ENCODE measurements at regions not wholly inside any gene's neighbourhood (a gene's known extent, or its start where the extent isn't known, plus 50 kb on each side); places are given as distances from the start of the nearest gene placed in this dataset.
A peak's percentile ranks its signal among the peaks of the same experiment; 100 is the strongest.

GRCh38 chr15:31163769-31164572, 62.4 kb upstream of the TRPM1 start:
- no peaks in the 10 kb centered on the region for H3K9me3 Mint-ChIP-seq
- H3K27ac Mint-ChIP-seq = no peak overlapping the region
- peaks cover 4% of the 10 kb centered on the region for H3K27me3 Mint-ChIP-seq
- peaks cover 33% of the 10 kb centered on the region for H3K4me1 Mint-ChIP-seq
- H3K36me3 Mint-ChIP-seq (ENCODE audit: low read depth) = no peaks in the 10 kb centered on the region
- no peak overlapping the region for H3K4me3 Mint-ChIP-seq
- CTCF ChIA-PET = interaction anchor here (0.5 kb wide), 1 partner anchor 304 kb away, joined by 4 read pairs; no protein-coding TSS in a partner anchor
- no peak for DNase-seq
- POLR2A ChIA-PET = interaction anchor here (1.0 kb wide), 1 partner anchor 163 kb away, joined by 4 read pairs; the partner anchor contains the start of gene KLF13

GRCh38 chr15:31164573-31164912, 63.0 kb upstream of the TRPM1 start:
- no peaks in the 10 kb centered on the region for H3K36me3 Mint-ChIP-seq (ENCODE audit: low read depth)
- CTCF ChIA-PET = no interaction called here
- peaks cover 4% of the 10 kb centered on the region for H3K27me3 Mint-ChIP-seq
- DNase-seq = no peak
- POLR2A ChIA-PET = no interaction called here
- H3K4me3 Mint-ChIP-seq = no peak overlapping the region
- H3K27ac Mint-ChIP-seq = no peak overlapping the region
- peaks cover 33% of the 10 kb centered on the region for H3K4me1 Mint-ChIP-seq
- no peaks in the 10 kb centered on the region for H3K9me3 Mint-ChIP-seq

- no peak overlapping the region for H3K4me3 Mint-ChIP-seq
- H3K9me3 Mint-ChIP-seq = no peaks in the 10 kb centered on the region
- ChIA-PET POLR2A (no interaction called here), CTCF (no interaction called here)
- H3K36me3 Mint-ChIP-seq (ENCODE audit: low read depth) = no peaks in the 10 kb centered on the region
- H3K27ac Mint-ChIP-seq = no peak overlapping the region
- DNase-seq = no peak
- peaks cover 25% of the 10 kb centered on the region for H3K4me1 Mint-ChIP-seq
- H3K27me3 Mint-ChIP-seq = peaks cover 2% of the 10 kb centered on the region
Measured at GRCh38 chr15:31169558-31169957, 68.0 kb upstream of the TRPM1 start.

GRCh38 chr15:31171731-31172130, 70.2 kb upstream of the TRPM1 start:
- Mint-ChIP-seq H3K27ac (no peak overlapping the region), H3K4me1 (peaks cover 22% of the 10 kb centered on the region), H3K27me3 (no peaks in the 10 kb centered on the region), H3K36me3 (ENCODE audit: low read depth) (no peaks in the 10 kb centered on the region), H3K4me3 (no peak overlapping the region), H3K9me3 (no peaks in the 10 kb centered on the region)
- DNase-seq = no peak
- ChIA-PET CTCF (no interaction called here), POLR2A (no interaction called here)

GRCh38 chr15:31172606-31173005, 71.1 kb upstream of the TRPM1 start:
- DNase-seq = no peak
- H3K27me3 Mint-ChIP-seq = no peaks in the 10 kb centered on the region
- no peaks in the 10 kb centered on the region for H3K36me3 Mint-ChIP-seq (ENCODE audit: low read depth)
- POLR2A ChIA-PET = no interaction called here
- no peak overlapping the region for H3K27ac Mint-ChIP-seq
- H3K4me1 Mint-ChIP-seq = peaks cover 13% of the 10 kb centered on the region
- H3K9me3 Mint-ChIP-seq = no peaks in the 10 kb centered on the region
- CTCF ChIA-PET = no interaction called here
- H3K4me3 Mint-ChIP-seq = no peak overlapping the region

GRCh38 chr15:31173790-31174450, 72.4 kb upstream of the TRPM1 start:
- CTCF ChIA-PET = no interaction called here
- H3K4me3 Mint-ChIP-seq = no peak overlapping the region
- H3K9me3 Mint-ChIP-seq = no peaks in the 10 kb centered on the region
- POLR2A ChIA-PET = no interaction called here
- DNase-seq = no peak
- H3K4me1 Mint-ChIP-seq = peaks cover 3% of the 10 kb centered on the region
- no peaks in the 10 kb centered on the region for H3K36me3 Mint-ChIP-seq (ENCODE audit: low read depth)
- H3K27ac Mint-ChIP-seq = no peak overlapping the region
- no peaks in the 10 kb centered on the region for H3K27me3 Mint-ChIP-seq

GRCh38 chr15:31175484-31175883, 74.0 kb upstream of the TRPM1 start:
- DNase-seq = no peak
- POLR2A ChIA-PET = no interaction called here
- Mint-ChIP-seq H3K9me3 (peaks cover 5% of the 10 kb centered on the region), H3K27ac (no peak overlapping the region), H3K4me3 (no peak overlapping the region), H3K4me1 (peaks cover 13% of the 10 kb centered on the region), H3K27me3 (peaks cover under 1% of the 10 kb centered on the region), H3K36me3 (ENCODE audit: low read depth) (peaks cover 4% of the 10 kb centered on the region)
- CTCF ChIA-PET = interaction anchor here (1.3 kb wide), 1 partner anchor 10 kb away, joined by 3 read pairs; no protein-coding TSS in a partner anchor

- Mint-ChIP-seq H3K9me3 (peaks cover 15% of the 10 kb centered on the region), H3K27ac (no peak overlapping the region), H3K36me3 (ENCODE audit: low read depth) (peaks cover 8% of the 10 kb centered on the region), H3K4me1 (peaks cover 13% of the 10 kb centered on the region), H3K27me3 (peaks cover 5% of the 10 kb centered on the region), H3K4me3 (no peak overlapping the region)
- ChIA-PET POLR2A (no interaction called here), CTCF (interaction anchor here (0.5 kb wide), 1 partner anchor 32 kb away, joined by 4 read pairs; no protein-coding TSS in a partner anchor)
- DNase-seq = no peak
Measured at GRCh38 chr15:31177951-31178350, 76.4 kb upstream of the TRPM1 start.

GRCh38 chr15:31178705-31179104, 77.2 kb upstream of the TRPM1 start:
- no peak for DNase-seq
- no peak overlapping the region for H3K27ac Mint-ChIP-seq
- ChIA-PET CTCF (interaction anchor here (0.5 kb wide), 1 partner anchor 31 kb away, joined by 4 read pairs; no protein-coding TSS in a partner anchor), POLR2A (no interaction called here)
- H3K9me3 Mint-ChIP-seq = peaks cover 19% of the 10 kb centered on the region
- peaks cover 8% of the 10 kb centered on the region for H3K36me3 Mint-ChIP-seq (ENCODE audit: low read depth)
- H3K27me3 Mint-ChIP-seq = peaks cover 7% of the 10 kb centered on the region
- no peak overlapping the region for H3K4me3 Mint-ChIP-seq
- H3K4me1 Mint-ChIP-seq = peaks cover 13% of the 10 kb centered on the region

GRCh38 chr15:31179693-31180092, 78.2 kb upstream of the TRPM1 start:
- Mint-ChIP-seq H3K4me1 (peaks cover 13% of the 10 kb centered on the region), H3K27me3 (peaks cover 7% of the 10 kb centered on the region), H3K4me3 (no peak overlapping the region), H3K27ac (no peak overlapping the region), H3K9me3 (peaks cover 19% of the 10 kb centered on the region), H3K36me3 (ENCODE audit: low read depth) (peaks cover 8% of the 10 kb centered on the region)
- no peak for DNase-seq
- ChIA-PET CTCF (no interaction called here), POLR2A (no interaction called here)

GRCh38 chr15:31193291-31193690, 91.8 kb upstream of the TRPM1 start:
- H3K4me3 Mint-ChIP-seq = no peak overlapping the region
- H3K9me3 Mint-ChIP-seq = peaks cover 18% of the 10 kb centered on the region
- no peak overlapping the region for H3K27ac Mint-ChIP-seq
- H3K27me3 Mint-ChIP-seq = peaks cover 17% of the 10 kb centered on the region
- peaks cover 3% of the 10 kb centered on the region for H3K36me3 Mint-ChIP-seq (ENCODE audit: low read depth)
- peaks cover 2% of the 10 kb centered on the region for H3K4me1 Mint-ChIP-seq
- CTCF ChIA-PET = no interaction called here
- DNase-seq = no peak
- POLR2A ChIA-PET = no interaction called here

- no peak overlapping the region for H3K27ac Mint-ChIP-seq
- peaks cover 11% of the 10 kb centered on the region for H3K4me1 Mint-ChIP-seq
- no peak for DNase-seq
- no peak overlapping the region for H3K4me3 Mint-ChIP-seq
- H3K36me3 Mint-ChIP-seq (ENCODE audit: low read depth) = no peaks in the 10 kb centered on the region
- ChIA-PET POLR2A (no interaction called here), CTCF (no interaction called here)
- H3K9me3 Mint-ChIP-seq = peaks cover 5% of the 10 kb centered on the region
- H3K27me3 Mint-ChIP-seq = peaks cover 19% of the 10 kb centered on the region
Measured at GRCh38 chr15:31195871-31196270, 94.3 kb upstream of the TRPM1 start.

GRCh38 chr15:31197497-31198414, 96.2 kb upstream of the TRPM1 start:
- Mint-ChIP-seq H3K27ac (no peak overlapping the region), H3K9me3 (peaks cover 5% of the 10 kb centered on the region), H3K27me3 (peaks cover 18% of the 10 kb centered on the region), H3K4me3 (no peak overlapping the region), H3K4me1 (peaks cover 15% of the 10 kb centered on the region), H3K36me3 (ENCODE audit: low read depth) (no peaks in the 10 kb centered on the region)
- CTCF ChIA-PET = interaction anchor here (1.0 to 2.0 kb wide), 2 partner anchors 8 to 17 kb away, joined by 4 to 7 read pairs; no protein-coding TSS in a partner anchor
- DNase-seq = peak; percentile 56
- POLR2A ChIA-PET = no interaction called here

Measured in activated CD4-positive, alpha-beta memory T cell treated with anti-CD3 and anti-CD28 coated beads, Interleukin-2, amount 10 ng/mL, durations not matched to agents 7 days and 5 days (primary cell).